Kidney glomerular epithelial cell (primary cell): ENCODE measurements at regions not wholly inside any gene's neighbourhood (a gene's known extent, or its start where the extent isn't known, plus 50 kb on each side); places are given as distances from the start of the nearest gene placed in this dataset.

Experiments used
- DNase-seq: peaks from one replicate; lab custom pipeline; 2025; lab: John Stamatoyannopoulos, UW

- no peak for DNase-seq
Measured at GRCh38 chr22:48895336-48895735, 932.3 kb downstream of the BRD1 start.

GRCh38 chr22:48894804-48895250, 932.8 kb downstream of the BRD1 start:
- DNase-seq = no peak

GRCh38 chr22:48894064-48894671, 933.5 kb downstream of the BRD1 start:
- DNase-seq = no peak

- no peak for DNase-seq
Measured at GRCh38 chr22:48893288-48894063, 934.2 kb downstream of the BRD1 start.

GRCh38 chr22:48892578-48893287, 934.9 kb downstream of the BRD1 start:
- DNase-seq = no peak

- DNase-seq = no peak
Measured at GRCh38 chr22:48891688-48892577, 935.7 kb downstream of the BRD1 start.

GRCh38 chr22:48890693-48891554, 936.7 kb downstream of the BRD1 start:
- DNase-seq = no peak

- DNase-seq = no peak
Measured at GRCh38 chr22:48889887-48890692, 937.6 kb downstream of the BRD1 start.

- no peak for DNase-seq
Measured at GRCh38 chr22:48889209-48889830, 938.4 kb downstream of the BRD1 start.

- DNase-seq = no peak
Measured at GRCh38 chr22:48888466-48889208, 939.0 kb downstream of the BRD1 start.

- no peak for DNase-seq
Measured at GRCh38 chr22:48887394-48888332, 940.0 kb downstream of the BRD1 start.

GRCh38 chr22:48886604-48887393, 940.9 kb downstream of the BRD1 start:
- DNase-seq = no peak

GRCh38 chr22:48885919-48886305, 941.8 kb downstream of the BRD1 start:
- no peak for DNase-seq

GRCh38 chr22:48885271-48885918, 942.3 kb downstream of the BRD1 start:
- no peak for DNase-seq

GRCh38 chr22:48884786-48885185, 942.9 kb downstream of the BRD1 start:
- no peak for DNase-seq

GRCh38 chr22:48884324-48884723, 943.3 kb downstream of the BRD1 start:
- no peak for DNase-seq
